ENCODE measurements at regions not wholly inside any gene's neighbourhood (a gene's known extent, or its start where the extent isn't known, plus 50 kb on each side); places are given as distances from the start of the nearest gene placed in this dataset.
"Not testable (repeated sequence)": the region's sequence is repeated elsewhere in the genome, so short reads cannot be mapped to it uniquely, and the experiment has no call there.

- Histone ChIP-seq H3F3A (ENCODE audit: insufficient read depth, low read length, poor library complexity, severe bottlenecking) (no peaks in the 10 kb centered on the region), H2AFZ (ENCODE audit: low read depth, low read length) (no peak overlapping the region), H3K79me2 (replicated peaks; ENCODE audit: insufficient read depth, low read length) (no peaks in the 10 kb centered on the region), H3K9me2 (ENCODE audit: insufficient read depth, low read length) (no peaks in the 10 kb centered on the region), H3K9me3 (ENCODE audit: low read length) (no peaks in the 10 kb centered on the region), H3K36me3 (ENCODE audit: insufficient read depth, low read length) (no peaks in the 10 kb centered on the region), H4K20me1 (ENCODE audit: insufficient read depth) (no peaks in the 10 kb centered on the region), H3K4me3 (ENCODE audit: low read length) (no peak overlapping the region), H3K27ac (ENCODE audit: low read length) (no peak overlapping the region), H3K27me3 (ENCODE audit: insufficient read depth, low read depth, low read length) (no peaks in the 10 kb centered on the region), H3K4me2 (ENCODE audit: low read length) (no peak overlapping the region), H3K9ac (ENCODE audit: low read length) (no peak overlapping the region)
- TF ChIP-seq EP300 (conservative IDR thresholded peaks at IDR 0.05; ENCODE audit: poor library complexity, severe bottlenecking), result peak; percentile 95
- no peak for TF ChIP-seq CTCF (IDR thresholded peaks at IDR 0.05; ENCODE audit: poor library complexity, severe bottlenecking)
- TF ChIP-seq POLR2AphosphoS5 (IDR thresholded peaks at IDR 0.05), result peak; percentile 61
Observed at GRCh38 chr14:45939572-45939971, 686.6 kb upstream of the MIS18BP1 start.

GRCh38 chr14:45919995-45920394 lies 667.0 kb upstream of the MIS18BP1 start:
- H4K20me1 ChIP-seq (ENCODE audit: insufficient read depth); H2AFZ ChIP-seq (ENCODE audit: low read depth, low read length); H3K36me3 ChIP-seq (ENCODE audit: insufficient read depth, low read length): not testable (repeated sequence)

GRCh38 chr14:45916340-45916953 lies 663.4 kb upstream of the MIS18BP1 start:
- Histone ChIP-seq H2AFZ (ENCODE audit: low read depth, low read length) (no peak overlapping the region), H3K79me2 (replicated peaks; ENCODE audit: insufficient read depth, low read length) (no peaks in the 10 kb centered on the region)

More at GRCh38 chr14:45919995-45920394, 667.0 kb upstream of the MIS18BP1 start:
- not testable (repeated sequence) for H3K9me2 ChIP-seq (ENCODE audit: insufficient read depth, low read length); H3K9ac ChIP-seq (ENCODE audit: low read length); H3K4me3 ChIP-seq (ENCODE audit: low read length); H3K4me2 ChIP-seq (ENCODE audit: low read length); H3K79me2 ChIP-seq (replicated peaks; ENCODE audit: insufficient read depth, low read length); H3K27me3 ChIP-seq (ENCODE audit: insufficient read depth, low read depth, low read length); H3F3A ChIP-seq (ENCODE audit: insufficient read depth, low read length, poor library complexity, severe bottlenecking); H3K27ac ChIP-seq (ENCODE audit: low read length); H3K9me3 ChIP-seq (ENCODE audit: low read length)

More at GRCh38 chr14:45916340-45916953, 663.4 kb upstream of the MIS18BP1 start:
- H3K9ac ChIP-seq (ENCODE audit: low read length), result no peak overlapping the region
- H3F3A ChIP-seq (ENCODE audit: insufficient read depth, low read length, poor library complexity, severe bottlenecking), result no peaks in the 10 kb centered on the region
- H3K4me2 ChIP-seq (ENCODE audit: low read length), result no peak overlapping the region
- no peaks in the 10 kb centered on the region for H4K20me1 ChIP-seq (ENCODE audit: insufficient read depth)
- no peak for TF ChIP-seq RAD21 (conservative IDR thresholded peaks at IDR 0.05)
- TF ChIP-seq MXI1 (conservative IDR thresholded peaks at IDR 0.05; ENCODE audit: poor library complexity, severe bottlenecking), result no peak
- TF ChIP-seq POLR2AphosphoS5 (IDR thresholded peaks at IDR 0.05), result no peak
- TF ChIP-seq EP300 (conservative IDR thresholded peaks at IDR 0.05; ENCODE audit: poor library complexity, severe bottlenecking), result no peak
- no peak for TF ChIP-seq EZH2 (IDR thresholded peaks at IDR 0.05; ENCODE audit: borderline replicate concordance, insufficient read depth, low read length, poor library complexity, severe bottlenecking)
- TF ChIP-seq CTCF (IDR thresholded peaks at IDR 0.05; ENCODE audit: poor library complexity, severe bottlenecking), result no peak
- no peak for TF ChIP-seq SMC3 (conservative IDR thresholded peaks at IDR 0.05; ENCODE audit: poor library complexity)
- TF ChIP-seq TAF1 (IDR thresholded peaks at IDR 0.05; ENCODE audit: low read depth), result no peak
- TF ChIP-seq REST (IDR thresholded peaks at IDR 0.05; ENCODE audit: borderline replicate concordance), result no peak
- H3K27me3 ChIP-seq (ENCODE audit: insufficient read depth, low read depth, low read length), result no peaks in the 10 kb centered on the region
- H3K36me3 ChIP-seq (ENCODE audit: insufficient read depth, low read length), result no peaks in the 10 kb centered on the region
- no peak overlapping the region for H3K27ac ChIP-seq (ENCODE audit: low read length)
- no peak overlapping the region for H3K4me3 ChIP-seq (ENCODE audit: low read length)
- no peaks in the 10 kb centered on the region for H3K9me3 ChIP-seq (ENCODE audit: low read length)
- no peaks in the 10 kb centered on the region for H3K9me2 ChIP-seq (ENCODE audit: insufficient read depth, low read length)

Data from neural cell (in vitro differentiated cells).